Esophagus muscularis mucosa (tissue), 3 donors: ENCODE measurements at regions not wholly inside any gene's neighbourhood (a gene's known extent, or its start where the extent isn't known, plus 50 kb on each side); places are given as distances from the start of the nearest gene placed in this dataset.

ENCODE experiments used
- EP300 ChIP-seq: sonication (generic); formaldehyde crosslinking; IDR thresholded peaks from one replicate; pipeline ENCODE4 v1.6.1; 2017; ENCODE audit warnings: antibody characterized with exemption
- TF ChIP-seq, protein P1 (sequence below), 3 experiments: fragments of 200-600 bp in 2 of 3; fragments of 450-650 bp in 1 of 3; sonication (generic) in 2 of 3; IDR thresholded peaks; one replicate each; pipeline ENCODE4 v1.5.1; 2017 to 2019; ENCODE audit warnings: antibody characterized with exemption in 3 of 3, mild to moderate bottlenecking in 2 of 3, moderate library complexity in 1 of 3

DNA sequence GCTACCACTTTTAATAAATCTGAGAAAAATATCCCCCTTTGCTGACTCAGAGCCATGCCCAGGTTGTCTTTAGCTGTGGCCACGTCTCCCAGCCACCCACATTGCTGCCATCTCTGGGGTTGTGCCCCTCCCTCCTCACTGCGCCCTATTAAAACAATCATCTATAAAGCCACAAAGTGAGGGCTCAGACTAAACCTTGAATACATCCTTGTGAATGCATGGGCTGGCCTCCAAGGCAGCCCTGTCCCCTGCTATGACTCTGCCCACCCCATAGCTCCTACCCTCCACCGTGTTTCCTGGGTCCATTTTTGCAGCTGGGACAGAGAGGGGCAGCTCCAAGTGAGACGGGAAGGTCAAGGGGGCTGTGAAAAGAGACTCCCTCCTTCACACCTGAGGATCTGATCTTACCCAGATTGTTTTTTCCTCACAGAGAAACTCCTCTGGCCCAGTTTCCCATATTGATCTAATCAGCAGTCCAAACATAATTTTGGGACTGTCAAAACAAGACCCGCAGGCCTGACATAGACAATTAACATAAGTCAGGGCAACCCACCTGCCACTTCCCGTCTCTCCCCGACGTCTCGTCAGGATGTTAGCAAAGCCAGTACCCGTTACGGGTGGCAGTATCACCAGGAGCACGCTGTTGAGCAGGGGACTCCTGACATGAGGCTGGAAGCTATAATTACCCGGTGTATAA is 199.0 kb downstream of the KATNAL1 start:
- TF ChIP-seq, protein P1, sequence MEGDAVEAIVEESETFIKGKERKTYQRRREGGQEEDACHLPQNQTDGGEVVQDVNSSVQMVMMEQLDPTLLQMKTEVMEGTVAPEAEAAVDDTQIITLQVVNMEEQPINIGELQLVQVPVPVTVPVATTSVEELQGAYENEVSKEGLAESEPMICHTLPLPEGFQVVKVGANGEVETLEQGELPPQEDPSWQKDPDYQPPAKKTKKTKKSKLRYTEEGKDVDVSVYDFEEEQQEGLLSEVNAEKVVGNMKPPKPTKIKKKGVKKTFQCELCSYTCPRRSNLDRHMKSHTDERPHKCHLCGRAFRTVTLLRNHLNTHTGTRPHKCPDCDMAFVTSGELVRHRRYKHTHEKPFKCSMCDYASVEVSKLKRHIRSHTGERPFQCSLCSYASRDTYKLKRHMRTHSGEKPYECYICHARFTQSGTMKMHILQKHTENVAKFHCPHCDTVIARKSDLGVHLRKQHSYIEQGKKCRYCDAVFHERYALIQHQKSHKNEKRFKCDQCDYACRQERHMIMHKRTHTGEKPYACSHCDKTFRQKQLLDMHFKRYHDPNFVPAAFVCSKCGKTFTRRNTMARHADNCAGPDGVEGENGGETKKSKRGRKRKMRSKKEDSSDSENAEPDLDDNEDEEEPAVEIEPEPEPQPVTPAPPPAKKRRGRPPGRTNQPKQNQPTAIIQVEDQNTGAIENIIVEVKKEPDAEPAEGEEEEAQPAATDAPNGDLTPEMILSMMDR (IDR thresholded peaks at IDR 0.05): no peak
- TF ChIP-seq EP300: no peak
